Mucosa of descending colon (tissue), 3 donors: ENCODE measurements at regions not wholly inside any gene's neighbourhood (a gene's known extent, or its start where the extent isn't known, plus 50 kb on each side); places are given as distances from the start of the nearest gene placed in this dataset.

Experiments used
- ATAC-seq: fragments of 200-7000 bp; cut with Tn5 transposase; one replicate; pipeline ENCODE4 v1.9.1; 2020; ENCODE audit warnings: mild to moderate bottlenecking, moderate library complexity
- DNase-seq, 3 donors: peaks; one replicate each; pipeline ENCODE4 v3.0.0-alpha.2; 2020
- H3K36me3 ChIP-seq: fragments of 200-600 bp; one replicate; pipeline ENCODE4 v1.8.0; 2021; ENCODE audit warnings: low read depth, mild to moderate bottlenecking
- H3K4me1 ChIP-seq: fragments of 200-600 bp; one replicate; pipeline ENCODE4 v1.8.0; 2021; ENCODE audit warnings: low read depth, mild to moderate bottlenecking
- H3K4me3 ChIP-seq: fragments of 200-600 bp; one replicate; pipeline ENCODE4 v1.8.0; 2021; ENCODE audit warnings: mild to moderate bottlenecking
- H3K9me3 ChIP-seq: fragments of 200-600 bp; one replicate; pipeline ENCODE4 v1.8.0; 2021; ENCODE audit warnings: mild to moderate bottlenecking
- intact Hi-C, 2 donors: fragments of 100-400 bp; cut with DNase I in 1 of 2; cut with micrococcal nuclease in 1 of 2; formaldehyde crosslinking; loops; one replicate each; pipeline versions ENCODE4 v1.11.0 to v1.11.1; 2022; cut with DNase I, micrococcal nuclease
- TF ChIP-seq, protein P1 (sequence below): fragments of 200-600 bp; IDR thresholded peaks from one replicate; pipeline ENCODE4 v1.8.0; 2022; ENCODE audit warnings: antibody characterized with exemption, mild to moderate bottlenecking
- donor health status: DM: no; HTN: no; CAD: no; lungs with moderate emphysema.
- donor health status: DM: no; HTN: no; CAD: no.
- donor health status: DM: no; HTN: yes; CAD: no.

DNA sequence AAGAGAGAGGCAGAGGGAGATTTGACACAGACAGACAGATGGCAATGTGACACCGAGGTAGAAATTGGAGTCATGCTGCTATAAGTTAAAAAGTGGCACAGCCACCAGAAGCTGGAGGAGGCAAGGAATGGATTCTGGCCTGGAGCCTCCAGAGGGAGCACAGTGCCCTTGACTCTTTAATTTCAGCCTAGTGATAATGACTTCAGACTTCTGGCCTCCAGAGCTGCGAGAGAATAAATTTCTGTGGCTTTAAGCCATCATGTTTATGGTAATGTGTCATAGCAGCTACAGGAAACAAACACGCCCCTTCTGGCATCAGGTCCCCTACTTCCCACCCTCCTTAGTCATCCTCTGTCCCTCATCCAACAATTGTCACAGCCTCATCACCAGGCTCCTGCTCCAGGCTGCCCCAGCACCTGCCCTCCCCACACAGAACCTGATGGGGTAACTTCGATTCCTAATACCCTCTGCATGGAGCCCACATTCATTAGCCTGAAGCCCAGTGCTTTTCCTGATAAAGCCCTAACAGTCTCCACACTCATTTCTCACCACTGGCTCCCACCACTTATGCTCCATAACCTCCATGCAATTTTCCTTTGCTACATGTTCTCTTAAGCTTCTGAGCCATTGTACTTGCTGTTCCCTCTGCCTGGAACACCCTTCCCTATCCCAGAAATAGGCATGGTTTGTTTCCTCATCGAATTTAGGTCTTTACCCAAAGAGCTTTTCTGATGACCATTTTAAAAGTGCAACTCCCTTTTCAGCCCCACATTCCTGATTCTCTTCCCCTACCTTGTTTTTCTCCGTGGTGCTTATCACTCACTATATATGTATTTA lies 69.7 kb upstream of the TOX2 start:
- Histone ChIP-seq H3K4me1 (no peaks in the 10 kb centered on the region), H3K36me3 (no peaks in the 10 kb centered on the region), H3K4me3 (no peak overlapping the region), H3K9me3 (no peaks in the 10 kb centered on the region)
- TF ChIP-seq, protein P1, sequence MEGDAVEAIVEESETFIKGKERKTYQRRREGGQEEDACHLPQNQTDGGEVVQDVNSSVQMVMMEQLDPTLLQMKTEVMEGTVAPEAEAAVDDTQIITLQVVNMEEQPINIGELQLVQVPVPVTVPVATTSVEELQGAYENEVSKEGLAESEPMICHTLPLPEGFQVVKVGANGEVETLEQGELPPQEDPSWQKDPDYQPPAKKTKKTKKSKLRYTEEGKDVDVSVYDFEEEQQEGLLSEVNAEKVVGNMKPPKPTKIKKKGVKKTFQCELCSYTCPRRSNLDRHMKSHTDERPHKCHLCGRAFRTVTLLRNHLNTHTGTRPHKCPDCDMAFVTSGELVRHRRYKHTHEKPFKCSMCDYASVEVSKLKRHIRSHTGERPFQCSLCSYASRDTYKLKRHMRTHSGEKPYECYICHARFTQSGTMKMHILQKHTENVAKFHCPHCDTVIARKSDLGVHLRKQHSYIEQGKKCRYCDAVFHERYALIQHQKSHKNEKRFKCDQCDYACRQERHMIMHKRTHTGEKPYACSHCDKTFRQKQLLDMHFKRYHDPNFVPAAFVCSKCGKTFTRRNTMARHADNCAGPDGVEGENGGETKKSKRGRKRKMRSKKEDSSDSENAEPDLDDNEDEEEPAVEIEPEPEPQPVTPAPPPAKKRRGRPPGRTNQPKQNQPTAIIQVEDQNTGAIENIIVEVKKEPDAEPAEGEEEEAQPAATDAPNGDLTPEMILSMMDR, result no peak
- intact Hi-C loops, result no loop called here
- ATAC-seq (peak; percentile 60), DNase-seq (peak in 1 of 3 donors; percentile 31)

DNA sequence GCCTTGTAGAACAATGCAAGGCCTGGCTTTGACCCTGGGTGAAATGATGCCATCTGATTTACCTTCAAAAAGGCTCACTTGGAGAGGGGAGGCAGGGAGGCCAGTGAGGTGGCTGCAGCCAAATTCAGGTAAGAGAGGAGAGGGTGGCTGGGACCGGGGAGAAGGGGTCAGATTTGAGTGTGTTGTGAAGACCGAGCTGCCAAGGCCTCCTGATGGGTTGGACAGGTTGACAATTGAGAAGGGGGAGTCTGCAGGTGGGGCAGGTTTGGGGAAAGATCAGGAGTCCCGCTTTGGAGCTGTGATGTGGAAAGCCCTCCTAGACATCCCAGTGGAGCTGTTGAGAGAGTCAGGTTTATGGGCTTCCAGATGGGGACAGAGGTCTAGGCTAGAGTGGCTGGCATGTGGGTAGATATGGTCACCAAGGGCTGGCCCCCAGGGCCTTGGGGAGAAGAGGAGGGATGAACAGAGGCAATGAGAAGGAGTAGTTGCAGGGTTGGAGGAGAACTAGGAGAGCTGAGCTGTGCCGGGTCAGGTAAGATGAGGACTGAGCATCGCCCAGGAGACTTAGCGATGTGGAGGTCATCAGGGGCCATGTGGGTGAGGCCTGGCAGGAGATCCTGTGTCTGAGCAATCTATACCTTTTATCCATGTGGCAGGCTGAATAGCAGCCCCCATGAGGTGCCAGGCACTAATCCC lies 70.5 kb upstream of the TOX2 start:
- no peak for ATAC-seq
- DNase-seq, result no peak

DNA sequence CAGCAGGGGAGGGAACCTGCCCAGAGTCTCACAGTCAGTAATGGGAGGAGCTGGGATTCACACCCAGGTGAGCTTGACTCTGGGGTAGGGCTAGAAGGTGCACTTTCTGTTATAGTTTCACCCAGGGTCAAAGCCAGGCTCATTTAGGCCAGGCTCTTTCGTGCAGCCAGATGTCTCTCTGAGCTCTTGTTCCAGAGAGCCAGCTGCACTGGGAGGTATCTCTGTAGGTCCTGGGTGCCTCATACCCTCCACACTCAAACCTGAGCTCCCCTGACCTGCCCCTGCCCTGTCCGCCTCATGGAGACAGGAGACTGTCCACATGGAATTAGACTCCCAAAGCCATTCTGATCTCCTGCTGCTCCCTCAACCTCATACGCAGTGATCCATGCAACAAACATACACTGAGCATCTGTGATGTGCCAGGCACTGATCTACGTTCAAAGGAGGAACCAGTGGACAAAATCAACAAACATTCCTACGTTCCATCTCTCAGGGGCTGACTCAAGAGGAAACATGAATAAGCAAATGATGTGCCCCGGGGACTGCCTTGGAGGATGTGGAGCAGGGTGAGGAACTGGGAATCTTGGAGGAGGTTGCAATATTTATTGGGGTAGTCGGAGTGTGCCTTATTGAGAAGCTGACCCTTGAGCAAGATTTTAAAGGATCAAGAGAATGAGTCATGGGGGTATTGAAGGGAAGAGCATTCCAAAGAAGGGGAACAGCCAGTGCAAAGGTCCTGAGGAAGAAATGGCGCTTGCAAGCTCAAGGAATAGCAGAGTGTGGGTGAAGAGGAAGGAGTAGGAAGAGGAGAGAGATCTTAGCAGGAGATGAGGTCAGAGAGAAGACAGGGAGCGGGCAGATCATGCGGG lies 71.3 kb upstream of the TOX2 start:
- intact Hi-C loops, result no loop called here
- Histone ChIP-seq H3K36me3 (no peaks in the 10 kb centered on the region), H3K9me3 (no peaks in the 10 kb centered on the region), H3K4me3 (no peak overlapping the region), H3K4me1 (no peaks in the 10 kb centered on the region)
- TF ChIP-seq, protein P1, result no peak
- no peak for ATAC-seq
- DNase-seq, result no peak

More for the DNA sequence above, 70.5 kb upstream of the TOX2 start:
- TF ChIP-seq, protein P1, result no peak
- no peak overlapping the region for H3K4me3 ChIP-seq
- no peaks in the 10 kb centered on the region for H3K36me3 ChIP-seq
- no peaks in the 10 kb centered on the region for H3K9me3 ChIP-seq
- H3K4me1 ChIP-seq, result no peaks in the 10 kb centered on the region
- intact Hi-C loops, result no loop called here

DNA sequence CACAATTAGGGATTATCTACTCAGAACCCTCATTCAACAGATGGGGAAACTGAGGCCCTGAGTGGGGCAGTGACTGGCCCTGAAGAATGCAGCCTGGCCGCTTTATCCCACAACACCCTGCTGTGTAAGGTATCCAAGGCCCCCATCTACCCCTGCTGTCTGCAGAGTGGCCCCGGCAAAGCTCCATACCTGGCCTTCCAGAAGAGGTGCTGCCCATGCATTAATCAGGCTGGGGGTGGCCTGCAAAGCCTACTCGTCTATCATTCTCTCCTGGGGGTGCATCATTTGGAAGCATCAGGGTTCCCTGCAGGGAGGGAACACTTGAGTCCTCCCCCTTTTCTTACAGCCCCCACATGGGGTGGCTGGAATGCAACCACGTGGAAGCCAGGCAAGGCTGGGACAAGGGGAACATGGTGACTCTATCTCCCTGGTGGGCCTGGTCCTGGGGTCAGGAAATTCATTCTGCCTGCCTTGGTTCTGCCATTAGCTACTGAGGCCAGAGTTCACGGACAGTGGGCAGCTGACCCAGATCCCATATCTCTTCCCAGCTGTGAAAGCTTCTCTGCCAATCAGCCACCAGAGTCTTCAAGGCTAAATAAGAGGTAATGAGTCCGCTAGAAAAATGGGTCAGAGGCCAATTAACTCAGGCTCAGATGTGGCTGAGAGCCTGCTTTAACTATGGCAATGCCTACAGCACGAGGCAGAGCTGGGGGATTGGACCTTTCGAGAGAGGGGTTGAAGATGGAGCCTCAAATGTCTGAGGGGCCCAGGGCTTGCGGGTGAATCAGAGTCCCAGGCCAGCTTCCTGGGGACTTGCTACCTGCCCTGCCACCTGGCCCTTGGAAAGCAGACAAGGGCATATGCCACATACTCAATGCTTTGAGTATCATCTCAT lies 72.3 kb upstream of the TOX2 start:
- TF ChIP-seq, protein P1, result no peak
- Histone ChIP-seq H3K4me3 (no peak overlapping the region), H3K9me3 (no peaks in the 10 kb centered on the region), H3K4me1 (no peaks in the 10 kb centered on the region), H3K36me3 (no peaks in the 10 kb centered on the region)
- intact Hi-C loops, result no loop called here
- DNase-seq (no peak), ATAC-seq (no peak)
